Epithelial cell of esophagus (primary cell): ENCODE measurements at regions not wholly inside any gene's neighbourhood (a gene's known extent, or its start where the extent isn't known, plus 50 kb on each side); places are given as distances from the start of the nearest gene placed in this dataset.
"Not testable (repeated sequence)": the region's sequence is repeated elsewhere in the genome, so short reads cannot be mapped to it uniquely, and the experiment has no call there.

Experiments
- DNase-seq: peaks from one replicate; pipeline ENCODE4 v3.0.0; 2010; ENCODE audit warnings: low read depth
- H3K4me3 ChIP-seq: 2 replicates; pipeline ENCODE4 v1.5.1; 2011; ENCODE audit warnings: mild to moderate bottlenecking, low read length, control low read depth
- TF ChIP-seq, protein P1 (sequence below): IDR thresholded peaks from 2 replicates; pipeline ENCODE4 v1.5.1; 2011; ENCODE audit warnings: low read depth, mild to moderate bottlenecking, low read length, control low read depth, inconsistent platforms; ENCODE audit not compliant: insufficient read depth; ENCODE audit errors: missing control alignments

DNA sequence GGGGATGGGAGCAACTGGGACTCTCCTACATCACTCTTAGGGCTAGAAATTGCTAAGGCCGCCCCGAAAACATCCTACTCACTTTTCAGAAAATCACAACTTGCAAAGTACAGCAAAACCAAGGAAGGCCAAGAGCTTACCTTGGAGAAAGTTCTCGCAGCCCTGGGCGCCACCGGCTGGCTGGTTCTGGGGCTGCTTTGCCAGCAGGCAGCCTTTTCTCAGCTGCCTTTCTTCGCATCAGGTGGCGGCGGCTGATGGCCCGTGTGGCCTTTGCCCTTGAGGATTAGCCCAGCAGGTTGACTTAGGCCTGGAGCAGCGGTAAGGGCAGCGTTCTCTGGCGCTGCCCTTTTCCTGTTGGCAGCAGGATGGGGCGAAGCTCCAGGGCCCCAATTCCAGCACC, 77.3 kb upstream of the THOC3 start:
- DNase-seq, H3K4me3 ChIP-seq: not testable (repeated sequence)
- TF ChIP-seq, protein P1, sequence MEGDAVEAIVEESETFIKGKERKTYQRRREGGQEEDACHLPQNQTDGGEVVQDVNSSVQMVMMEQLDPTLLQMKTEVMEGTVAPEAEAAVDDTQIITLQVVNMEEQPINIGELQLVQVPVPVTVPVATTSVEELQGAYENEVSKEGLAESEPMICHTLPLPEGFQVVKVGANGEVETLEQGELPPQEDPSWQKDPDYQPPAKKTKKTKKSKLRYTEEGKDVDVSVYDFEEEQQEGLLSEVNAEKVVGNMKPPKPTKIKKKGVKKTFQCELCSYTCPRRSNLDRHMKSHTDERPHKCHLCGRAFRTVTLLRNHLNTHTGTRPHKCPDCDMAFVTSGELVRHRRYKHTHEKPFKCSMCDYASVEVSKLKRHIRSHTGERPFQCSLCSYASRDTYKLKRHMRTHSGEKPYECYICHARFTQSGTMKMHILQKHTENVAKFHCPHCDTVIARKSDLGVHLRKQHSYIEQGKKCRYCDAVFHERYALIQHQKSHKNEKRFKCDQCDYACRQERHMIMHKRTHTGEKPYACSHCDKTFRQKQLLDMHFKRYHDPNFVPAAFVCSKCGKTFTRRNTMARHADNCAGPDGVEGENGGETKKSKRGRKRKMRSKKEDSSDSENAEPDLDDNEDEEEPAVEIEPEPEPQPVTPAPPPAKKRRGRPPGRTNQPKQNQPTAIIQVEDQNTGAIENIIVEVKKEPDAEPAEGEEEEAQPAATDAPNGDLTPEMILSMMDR: peak; percentile 3

DNA sequence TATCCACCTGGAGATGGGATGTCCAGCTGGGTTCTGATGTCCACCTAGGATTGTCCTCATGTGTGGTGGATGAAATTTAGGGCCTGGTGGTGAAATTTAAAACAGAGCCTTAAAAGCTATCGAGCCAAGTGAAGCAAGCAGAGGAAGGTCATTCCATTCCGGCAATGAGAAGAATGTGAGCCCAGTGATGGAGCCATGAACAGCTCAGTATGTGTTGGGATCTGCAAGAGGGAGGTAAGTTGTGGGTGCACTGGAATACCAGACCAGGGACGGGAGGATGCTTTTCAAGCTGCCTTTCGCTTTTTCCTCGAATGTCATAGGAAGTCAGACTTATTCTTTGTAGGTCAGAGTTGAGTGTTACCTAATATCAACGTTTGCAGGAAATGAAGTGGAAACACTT, 80.6 kb upstream of the THOC3 start:
- H3K4me3 ChIP-seq, DNase-seq: not testable (repeated sequence)

DNA sequence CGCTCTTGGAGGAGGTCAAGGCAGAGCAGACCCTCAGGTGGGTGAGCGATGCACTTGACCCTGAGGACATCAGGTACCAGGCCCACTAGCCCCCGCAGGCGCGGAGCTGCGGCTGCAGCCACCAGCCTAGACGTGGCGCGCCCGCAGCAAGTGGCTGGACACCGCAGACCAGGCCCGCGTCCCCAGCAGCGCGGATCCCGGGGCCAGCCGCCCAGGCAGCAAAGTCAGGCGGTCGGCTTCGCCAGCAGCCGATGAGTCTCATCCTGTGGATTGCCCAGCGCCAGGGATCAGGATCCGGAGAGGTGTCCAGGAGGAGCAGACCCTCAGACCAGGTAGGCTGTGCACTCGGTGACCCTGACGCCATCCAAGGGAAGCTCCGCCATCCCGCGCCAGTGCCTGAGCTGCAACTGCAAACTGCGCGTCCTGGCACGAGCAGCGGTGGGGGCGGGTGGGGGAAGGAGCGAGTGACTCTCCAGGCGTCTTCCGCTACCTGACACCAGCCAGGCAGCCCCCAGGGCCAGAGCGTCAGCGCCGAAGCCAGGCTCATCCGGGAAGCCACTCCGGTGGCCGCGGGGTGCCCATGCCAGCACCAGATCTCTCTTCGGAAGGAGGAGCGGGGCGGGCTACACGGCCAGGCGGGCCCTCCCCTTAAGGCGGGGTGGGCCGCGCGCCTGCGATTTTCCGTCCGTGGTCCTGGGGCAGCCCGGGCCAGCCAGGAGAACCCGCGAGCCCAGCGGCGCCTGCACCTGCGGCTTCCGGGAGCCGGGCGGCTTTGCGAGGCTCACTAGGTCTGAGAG, 92.6 kb upstream of the THOC3 start:
- DNase-seq, H3K4me3 ChIP-seq: not testable (repeated sequence)

DNA sequence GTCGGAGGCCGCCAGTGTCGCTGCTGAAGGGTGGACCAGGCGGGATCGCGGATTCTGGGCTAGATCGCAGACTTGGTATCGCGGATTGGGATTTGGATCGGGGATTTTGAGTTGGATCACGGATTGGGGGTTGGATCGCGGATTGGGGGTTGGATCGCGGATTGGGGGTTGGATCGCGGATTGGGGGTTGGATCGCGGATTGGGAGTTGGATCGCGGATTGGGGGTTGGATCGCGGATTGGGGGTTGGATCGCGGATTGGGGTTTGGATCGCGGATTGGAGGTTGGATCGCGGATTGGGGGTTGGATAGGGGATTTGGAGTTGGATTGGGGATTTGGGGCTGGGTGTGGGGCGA, 93.1 kb upstream of the THOC3 start:
- H3K4me3 ChIP-seq, DNase-seq: not testable (repeated sequence)

DNA sequence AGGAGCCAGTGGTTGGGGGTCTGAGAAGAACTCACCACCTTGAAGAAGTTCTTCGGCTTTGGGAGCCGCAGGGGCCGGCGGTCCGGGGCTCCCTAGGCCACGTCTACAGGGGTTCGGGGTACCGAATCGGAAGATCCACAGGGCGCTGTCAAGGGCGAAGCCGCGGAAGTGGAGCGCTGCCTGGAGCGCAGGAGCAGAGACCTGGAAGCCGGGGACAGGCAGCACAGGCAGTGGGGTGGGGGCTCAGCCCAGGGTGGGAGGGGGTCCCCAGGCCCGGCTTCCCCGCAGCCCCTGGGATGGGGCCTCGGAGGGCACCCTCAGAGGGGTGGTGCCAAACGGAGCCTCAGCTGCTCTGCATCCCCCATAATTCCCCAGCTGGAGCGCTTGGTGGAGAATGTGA, 93.5 kb upstream of the THOC3 start:
- not testable (repeated sequence) for H3K4me3 ChIP-seq, DNase-seq

DNA sequence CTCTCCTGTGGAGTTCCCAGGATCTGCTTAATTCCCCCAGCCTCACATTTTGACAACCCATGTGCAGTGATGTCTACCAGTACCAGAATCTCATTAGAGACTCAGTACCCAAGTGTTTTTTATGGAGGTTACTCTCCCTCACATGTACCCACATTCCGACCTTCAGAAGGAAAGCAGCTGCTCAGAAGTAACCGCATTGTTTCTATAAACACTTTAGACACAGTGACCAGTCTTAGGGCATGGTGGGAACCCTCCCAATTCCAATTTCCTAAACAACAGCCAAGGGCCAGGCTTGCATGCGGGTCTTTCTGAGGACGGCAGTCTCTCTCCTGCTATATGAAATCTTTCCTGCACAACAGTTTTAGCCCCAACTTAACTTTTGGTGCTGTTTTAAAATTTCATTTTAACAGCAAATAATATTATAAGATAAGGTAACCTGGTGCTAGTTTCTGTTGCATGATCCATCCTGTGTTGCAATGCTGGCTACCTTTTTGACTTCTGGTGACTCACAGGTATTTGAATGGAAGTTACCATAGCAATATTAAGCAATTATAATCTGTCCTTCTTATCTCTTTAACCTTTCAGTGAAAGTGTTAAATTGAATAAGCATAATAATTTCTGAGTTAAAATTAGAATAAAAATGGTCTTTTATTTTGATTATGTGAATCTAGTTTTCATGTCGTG, 98.3 kb upstream of the THOC3 start:
- not testable (repeated sequence) for H3K4me3 ChIP-seq, DNase-seq

DNA sequence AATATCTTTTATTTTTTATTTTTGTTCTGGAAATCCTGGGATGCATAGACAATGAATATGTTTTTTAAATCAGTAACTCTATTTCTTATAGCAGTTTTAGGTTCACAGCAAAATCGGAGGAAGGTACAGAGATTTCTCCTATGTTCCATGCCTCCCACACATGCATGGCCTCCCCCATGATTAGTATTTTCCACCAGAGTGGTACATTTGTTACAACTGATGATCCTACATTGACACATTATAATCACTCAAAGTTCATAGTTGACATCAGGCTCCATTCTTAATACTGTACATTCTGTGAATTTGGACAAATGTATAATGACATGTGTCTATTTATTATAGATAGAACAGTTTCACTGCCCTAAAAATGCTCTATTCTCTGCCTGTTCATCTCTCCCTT, 99.0 kb upstream of the THOC3 start:
- not testable (repeated sequence) for DNase-seq, H3K4me3 ChIP-seq

DNA sequence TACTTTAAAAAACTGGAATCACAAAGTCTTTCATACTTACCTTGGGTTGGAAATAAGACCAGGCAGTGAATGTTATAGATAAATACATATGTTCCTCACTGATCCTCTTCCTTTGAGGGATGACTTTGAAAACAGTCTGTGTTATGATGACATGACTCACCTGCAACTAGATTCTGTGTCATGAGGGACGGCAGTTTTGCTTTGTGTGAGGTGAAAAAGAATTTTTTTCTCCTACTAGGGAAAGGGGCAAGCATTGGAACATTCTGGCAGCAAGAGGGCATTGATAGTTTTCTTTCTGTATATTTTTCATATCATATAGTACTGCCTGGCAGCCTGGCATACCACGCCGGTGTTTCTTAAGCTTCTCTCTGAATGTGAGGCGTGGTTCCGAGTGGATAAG, 99.8 kb upstream of the THOC3 start:
- peak; percentile 23 for DNase-seq
- H3K4me3 ChIP-seq: not testable (repeated sequence)

DNA sequence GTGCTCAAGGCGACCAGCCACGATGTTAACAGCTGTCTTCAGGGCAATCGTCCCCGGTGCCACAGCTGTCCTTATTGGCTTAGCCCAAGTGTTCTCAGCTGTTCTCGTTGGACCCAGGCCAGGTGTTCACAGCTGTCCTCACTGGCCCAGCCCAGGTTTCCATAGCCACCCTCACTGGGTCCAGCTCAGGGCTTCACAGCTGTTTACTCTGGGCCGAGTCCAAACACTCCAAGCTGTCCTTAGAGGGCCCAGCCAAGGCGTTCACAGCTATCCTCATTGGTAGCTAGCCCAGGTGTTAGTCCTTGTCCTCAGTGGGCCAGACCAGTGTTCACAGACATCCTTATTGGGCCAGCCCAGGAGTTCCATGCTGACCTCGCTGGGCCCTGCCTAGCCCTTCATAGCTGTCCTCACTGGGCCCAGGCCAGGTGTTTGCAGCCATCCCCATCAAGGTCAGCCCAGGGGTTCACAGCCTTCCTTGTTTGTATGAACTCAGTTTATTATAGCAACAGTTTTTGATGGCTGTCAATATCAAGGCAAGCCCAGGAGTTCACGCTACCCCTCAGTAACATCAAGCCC, 106.0 kb upstream of the THOC3 start:
- H3K4me3 ChIP-seq, DNase-seq: not testable (repeated sequence)

DNA sequence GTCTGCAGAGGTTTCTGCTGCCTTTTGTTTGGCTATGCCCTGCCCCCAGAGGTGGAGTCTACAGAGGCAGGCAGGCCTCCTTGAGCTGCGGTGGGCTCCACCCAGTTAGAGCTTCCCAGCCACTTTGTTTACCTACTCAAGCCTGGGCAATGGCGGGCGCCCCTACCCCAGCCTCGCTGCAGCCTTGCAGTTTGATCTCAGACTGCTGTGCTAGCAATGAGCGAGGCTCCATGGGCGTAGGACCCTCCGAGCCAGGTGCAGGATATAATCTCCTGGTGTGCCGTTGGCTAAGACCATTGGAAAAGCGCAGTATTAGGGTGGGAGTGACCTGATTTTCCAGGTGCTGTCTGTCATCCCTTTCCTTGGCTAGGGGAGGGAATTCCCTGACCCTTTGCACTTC, 115.6 kb upstream of the THOC3 start:
- not testable (repeated sequence) for DNase-seq, H3K4me3 ChIP-seq

DNA sequence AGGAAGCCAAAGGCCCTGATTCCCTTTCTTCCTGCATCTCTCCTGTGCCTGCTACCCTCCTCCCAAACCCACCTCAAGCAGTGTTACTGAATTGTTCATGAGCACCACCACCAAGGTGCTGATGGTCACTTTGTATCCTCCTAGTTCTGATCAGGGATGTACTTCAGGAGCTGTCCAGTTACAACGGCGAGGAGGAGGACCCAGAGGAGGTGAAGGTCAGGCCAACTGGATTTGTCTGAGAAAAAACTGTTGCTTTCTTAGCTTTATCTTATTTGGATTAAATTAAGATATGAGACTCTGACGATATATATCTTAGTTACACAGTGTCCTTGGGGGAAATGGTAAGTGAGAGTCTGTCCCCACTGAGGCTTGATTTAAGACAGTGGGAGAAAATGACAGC, 135.0 kb upstream of the THOC3 start:
- DNase-seq, H3K4me3 ChIP-seq: not testable (repeated sequence)

DNA sequence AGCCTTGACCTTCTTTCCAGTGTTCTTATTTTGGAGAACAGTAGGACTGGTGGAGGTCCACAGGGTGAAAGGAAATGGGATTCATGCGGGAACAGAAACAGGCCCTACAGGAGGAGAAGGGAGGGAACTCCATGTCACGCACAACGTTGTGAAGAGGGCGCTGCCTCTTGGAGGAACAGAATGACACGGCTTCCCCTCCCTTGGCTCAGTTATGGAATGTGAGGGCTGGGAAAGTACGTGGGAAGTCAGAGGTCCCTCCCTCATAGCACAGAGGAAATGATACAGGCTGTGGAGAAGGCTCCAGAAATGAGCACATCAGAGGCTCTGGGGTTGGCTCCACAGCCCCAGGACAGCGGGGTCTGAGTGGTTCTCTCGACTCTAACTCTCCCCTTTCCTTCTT, 125.3 kb upstream of the SIMC1 start:
- not testable (repeated sequence) for H3K4me3 ChIP-seq, DNase-seq

DNA sequence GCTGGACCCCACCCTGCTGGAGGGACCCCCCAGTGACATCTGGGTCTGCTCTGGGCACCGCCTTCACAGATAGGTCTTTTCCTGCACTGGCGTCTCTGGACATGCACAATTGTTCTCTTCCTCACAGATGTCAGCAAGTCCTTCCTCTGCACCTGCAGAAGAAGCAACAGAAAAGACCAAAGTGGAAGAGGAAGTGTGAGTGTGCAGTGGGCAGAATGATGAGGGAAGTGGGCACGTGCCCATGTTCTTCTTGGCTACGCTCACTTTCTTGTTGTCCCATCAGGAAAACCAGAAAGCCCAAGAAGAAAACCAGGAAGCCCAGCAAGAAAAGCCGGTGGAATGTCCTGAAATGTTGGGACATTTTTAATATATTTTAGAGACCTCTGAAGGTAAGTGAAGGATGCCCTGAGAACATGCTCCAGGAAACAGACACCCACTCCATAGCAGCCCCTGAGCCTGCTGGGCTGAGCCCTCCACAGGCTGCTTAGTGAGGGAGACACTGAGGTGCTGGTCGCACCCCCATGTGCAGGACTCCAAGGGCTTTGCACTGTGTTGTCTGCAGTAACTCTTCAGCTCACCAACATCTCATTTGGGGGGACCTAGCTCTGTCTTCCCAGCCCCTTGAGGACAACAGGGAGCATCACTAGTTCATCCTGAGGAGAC, 124.4 kb upstream of the SIMC1 start:
- not testable (repeated sequence) for H3K4me3 ChIP-seq, DNase-seq

DNA sequence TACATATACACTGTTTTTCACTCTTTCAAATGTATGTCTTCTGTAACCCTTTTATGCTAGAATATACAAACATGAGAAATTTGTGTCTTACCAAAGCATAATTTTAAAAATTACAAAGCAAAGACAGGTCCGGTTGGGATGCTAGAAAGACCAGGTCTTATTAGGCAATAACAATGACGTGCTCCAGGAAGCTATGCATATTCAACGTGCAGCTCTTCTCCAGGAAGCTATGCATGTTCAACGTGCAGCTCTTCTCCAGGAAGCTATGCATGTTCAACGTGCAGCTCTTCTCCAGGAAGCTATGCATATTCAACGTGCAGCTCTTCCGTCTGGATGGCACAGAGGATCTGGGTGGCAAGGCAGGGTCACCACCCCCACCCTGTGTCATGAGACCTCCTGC, 123.4 kb upstream of the SIMC1 start:
- H3K4me3 ChIP-seq, DNase-seq: not testable (repeated sequence)

DNA sequence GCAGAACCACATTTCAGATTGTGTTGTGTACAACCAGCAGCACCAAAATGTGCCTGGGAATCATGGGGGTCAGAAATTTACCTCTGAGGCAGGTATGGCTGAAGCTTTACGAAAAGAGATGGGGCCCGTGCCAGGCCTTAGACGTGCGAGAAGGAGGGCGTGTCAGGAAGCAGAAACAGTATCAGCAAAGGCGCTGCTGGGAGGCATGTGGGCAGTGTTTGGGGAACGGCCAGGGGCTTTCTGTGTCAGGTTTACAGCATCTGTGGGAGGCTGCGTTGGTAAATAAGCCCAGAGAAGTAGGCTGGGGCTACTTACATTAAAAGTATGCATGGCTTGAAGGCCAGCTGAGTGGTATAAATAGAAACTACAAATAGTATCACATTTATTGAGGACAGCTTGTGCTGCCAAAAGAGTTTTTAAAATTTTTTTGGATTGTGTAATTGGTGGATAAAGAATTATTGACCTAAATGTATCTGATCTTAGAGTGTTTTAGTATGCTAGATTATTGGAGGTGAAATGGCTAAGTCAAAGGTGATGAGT, 120.5 kb upstream of the SIMC1 start:
- DNase-seq, H3K4me3 ChIP-seq: not testable (repeated sequence)

DNA sequence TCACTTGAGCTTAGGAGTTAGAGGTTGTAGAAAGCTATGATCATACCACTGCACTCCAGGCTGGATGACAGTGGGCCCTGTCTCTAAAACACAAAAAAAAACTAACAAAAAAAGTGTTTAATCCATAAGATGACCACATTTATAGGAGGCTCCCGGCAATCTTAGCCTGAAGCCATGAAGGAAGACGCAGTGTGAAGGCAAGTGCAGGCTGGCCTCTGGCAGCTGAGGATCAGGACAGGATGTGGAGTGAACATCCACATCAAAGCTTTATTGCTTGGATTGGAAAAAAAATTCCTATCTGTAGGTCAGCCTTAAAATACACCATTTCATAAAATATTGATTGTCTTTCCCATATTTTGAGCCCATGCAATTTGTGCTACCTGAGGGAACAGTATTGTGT, 115.9 kb upstream of the SIMC1 start:
- DNase-seq: peak; percentile 22
- H3K4me3 ChIP-seq: not testable (repeated sequence)

DNA sequence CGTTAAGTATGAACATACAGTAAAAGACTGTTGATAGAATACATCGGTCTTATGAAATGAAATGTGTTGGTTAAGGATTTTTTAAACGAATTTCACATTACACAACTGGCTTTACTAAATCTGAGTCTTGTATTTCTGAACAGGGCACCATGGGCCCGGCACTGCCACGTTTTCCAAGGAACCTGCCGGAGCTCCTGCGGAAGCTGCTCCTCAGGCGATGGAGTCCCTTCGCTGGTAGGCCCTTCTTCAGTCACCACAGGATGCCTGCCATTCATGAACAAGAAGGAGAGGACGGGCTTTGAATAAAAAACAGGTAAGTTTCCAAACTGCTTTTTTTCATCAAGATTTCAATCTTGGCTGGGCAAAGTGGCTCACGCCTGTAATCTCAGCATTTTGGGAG, 114.1 kb upstream of the SIMC1 start:
- not testable (repeated sequence) for DNase-seq, H3K4me3 ChIP-seq
